ENCODE measurements at regions not wholly inside any gene's neighbourhood (a gene's known extent, or its start where the extent isn't known, plus 50 kb on each side); places are given as distances from the start of the nearest gene placed in this dataset.

GRCh38 chr5:36382890-36383289, 81.2 kb upstream of the RANBP3L start:
- Mint-ChIP-seq H3K4me3 (no peak overlapping the region), H3K4me1 (peaks cover 5% of the 10 kb centered on the region), H3K27ac (no peak overlapping the region), H3K36me3 (ENCODE audit: low read depth) (no peaks in the 10 kb centered on the region), H3K9me3 (peaks cover 2% of the 10 kb centered on the region), H3K27me3 (ENCODE audit: low read depth) (peaks cover 6% of the 10 kb centered on the region)
- no peak for TF ChIP-seq CTCF (IDR thresholded peaks at IDR 0.05; ENCODE audit: unreplicated experiment in 3 of 3)

GRCh38 chr5:36383942-36384341, 82.2 kb upstream of the RANBP3L start:
- Mint-ChIP-seq H3K36me3 (ENCODE audit: low read depth) (no peaks in the 10 kb centered on the region), H3K27ac (no peak overlapping the region), H3K27me3 (ENCODE audit: low read depth) (no peaks in the 10 kb centered on the region), H3K4me3 (no peak overlapping the region), H3K9me3 (peaks cover 2% of the 10 kb centered on the region), H3K4me1 (peaks cover 7% of the 10 kb centered on the region)
- TF ChIP-seq CTCF (IDR thresholded peaks at IDR 0.05; ENCODE audit: unreplicated experiment in 3 of 3): no peak

- peaks cover 2% of the 10 kb centered on the region for H3K9me3 Mint-ChIP-seq
- TF ChIP-seq CTCF (IDR thresholded peaks at IDR 0.05; ENCODE audit: unreplicated experiment in 3 of 3): no peak
Measured at GRCh38 chr5:36384845-36385244, 83.1 kb upstream of the RANBP3L start.

GRCh38 chr5:36385495-36385894, 83.8 kb upstream of the RANBP3L start:
- H3K27ac Mint-ChIP-seq: no peak overlapping the region
- no peaks in the 10 kb centered on the region for H3K36me3 Mint-ChIP-seq (ENCODE audit: low read depth)
- peaks cover 2% of the 10 kb centered on the region for H3K9me3 Mint-ChIP-seq
- H3K4me1 Mint-ChIP-seq: peaks cover 15% of the 10 kb centered on the region
- TF ChIP-seq CTCF (IDR thresholded peaks at IDR 0.05; ENCODE audit: unreplicated experiment in 3 of 3): no peak
- peaks cover 3% of the 10 kb centered on the region for H3K27me3 Mint-ChIP-seq (ENCODE audit: low read depth)
- no peak overlapping the region for H3K4me3 Mint-ChIP-seq

More at GRCh38 chr5:36384845-36385244, 83.1 kb upstream of the RANBP3L start:
- H3K27me3 Mint-ChIP-seq (ENCODE audit: low read depth): no peaks in the 10 kb centered on the region
- peaks cover 15% of the 10 kb centered on the region for H3K4me1 Mint-ChIP-seq
- H3K4me3 Mint-ChIP-seq: no peak overlapping the region
- peak overlapping the region in 1 of 3 experiments; percentile 10 for H3K27ac Mint-ChIP-seq
- no peaks in the 10 kb centered on the region for H3K36me3 Mint-ChIP-seq (ENCODE audit: low read depth)

- TF ChIP-seq CTCF (IDR thresholded peaks at IDR 0.05; ENCODE audit: unreplicated experiment in 3 of 3): no peak
- Mint-ChIP-seq H3K4me1 (peaks cover 24% of the 10 kb centered on the region), H3K4me3 (no peak overlapping the region), H3K27me3 (ENCODE audit: low read depth) (peaks cover 3% of the 10 kb centered on the region), H3K27ac (peak overlapping the region in 2 of 3 experiments; percentile 26 to 29), H3K9me3 (peaks cover 2% of the 10 kb centered on the region), H3K36me3 (ENCODE audit: low read depth) (no peaks in the 10 kb centered on the region)
Measured at GRCh38 chr5:36388288-36388687, 86.6 kb upstream of the RANBP3L start.

GRCh38 chr5:36389245-36389644, 87.5 kb upstream of the RANBP3L start:
- peaks cover 30% of the 10 kb centered on the region for H3K4me1 Mint-ChIP-seq
- H3K9me3 Mint-ChIP-seq: peaks cover 2% of the 10 kb centered on the region
- TF ChIP-seq CTCF (IDR thresholded peaks at IDR 0.05; ENCODE audit: unreplicated experiment in 3 of 3): no peak
- peaks cover 3% of the 10 kb centered on the region for H3K27me3 Mint-ChIP-seq (ENCODE audit: low read depth)
- H3K27ac Mint-ChIP-seq: peak overlapping the region; percentile 69 to 89 (median 71)
- H3K4me3 Mint-ChIP-seq: no peak overlapping the region
- H3K36me3 Mint-ChIP-seq (ENCODE audit: low read depth): no peaks in the 10 kb centered on the region

All from nephron (organoid).